HepG2 (cell line): ENCODE measurements at regions not wholly inside any gene's neighbourhood (a gene's known extent, or its start where the extent isn't known, plus 50 kb on each side); places are given as distances from the start of the nearest gene placed in this dataset.

Experiments
- ATAC-seq: fragments of 200-7000 bp; cut with Tn5 transposase; 3 replicates; pipeline ENCODE4 v1.9.1; 2020; ENCODE audit warnings: mild to moderate bottlenecking, moderate library complexity
- BruUV-seq: library from RNA; stranded (reverse); fragments of 400-500 nt; replicated peaks from 2 replicates; lab custom pipeline; 2021; lab: Mats Ljungman, UMichigan
- CTCF ChIA-PET: fragments of 300-600 bp; formaldehyde crosslinking; extraction: SDS; loops from one replicate; lab custom pipeline; 2021; ENCODE audit warnings: low total read pairs, inconsistent platforms, low intra/inter-chr PET ratio; lab: Yijun Ruan, JAX
- POLR2A ChIA-PET: fragments of 350-600 bp; sonication (Branson Sonifier 250); formaldehyde crosslinking; loops from one replicate; lab custom pipeline; 2020; ENCODE audit warnings: antibody characterized with exemption, inconsistent platforms; lab: Yijun Ruan, JAX
- DNase-seq: peaks from one replicate; pipeline ENCODE4 v3.0.0-alpha.2; 2015; ENCODE audit warnings: low spot score
- FAIRE-seq: peaks from 3 replicates; lab custom pipeline; 2011; peaks lifted over from hg19 to GRCh38; lab: Jason Lieb, UNC
- H2AFZ ChIP-seq: one replicate; pipeline ENCODE4 v1.6.1; 2011; ENCODE audit warnings: low read length, inconsistent platforms
- H3K27ac ChIP-seq: fragments of 300-600 bp; 3 replicates; pipeline ENCODE4 v1.8.0; 2011; ENCODE audit warnings: mixed run types, mild to moderate bottlenecking, mixed read lengths, low read length, inconsistent platforms; ENCODE audit not compliant: insufficient read depth; ENCODE audit errors: extremely low read length
- H3K27me3 ChIP-seq, 2 experiments: fragments of 200-600 bp in 1 of 2; 2 replicates in 1 of 2; 3 replicates in 1 of 2; pipeline versions ENCODE4 v1.6.0 to v1.8.0; 2011; ENCODE audit warnings: low read length in 2 of 2, mild to moderate bottlenecking in 2 of 2, moderate library complexity in 2 of 2, inconsistent platforms in 1 of 2; ENCODE audit not compliant: insufficient read depth in 2 of 2, control insufficient read depth in 1 of 2
- H3K36me3 ChIP-seq, 2 experiments: fragments of 200-600 bp in 1 of 2; replicated peaks in 1 of 2; 2 replicates in 1 of 2; 3 replicates in 1 of 2; pipeline versions ENCODE4 v1.5.1 to v1.8.0; 2011; ENCODE audit warnings: low read length in 2 of 2, inconsistent platforms in 1 of 2; ENCODE audit not compliant: insufficient read depth in 2 of 2, control insufficient read depth in 1 of 2
- H3K4me1 ChIP-seq: 2 replicates; pipeline ENCODE4 v1.5.1; 2012; ENCODE audit warnings: low read length, inconsistent platforms; ENCODE audit not compliant: insufficient read depth
- H3K4me2 ChIP-seq: 2 replicates; pipeline ENCODE4 v1.6.0; 2011; ENCODE audit warnings: low read depth, low read length, inconsistent platforms
- H3K4me3 ChIP-seq, 3 experiments: fragments of 200-600 bp in 1 of 3; sonication (generic), shearing (Covaris generic) in 1 of 3; replicated peaks in 1 of 3; 2 replicates each; pipeline ENCODE4 v1.5.1; 2011 to 2016; ENCODE audit warnings: low read length in 3 of 3, inconsistent platforms in 2 of 3, low read depth in 2 of 3, mild to moderate bottlenecking in 2 of 3, control low read depth in 1 of 3, mixed read lengths in 1 of 3; ENCODE audit not compliant: insufficient read depth in 1 of 3
- H3K79me2 ChIP-seq: one replicate; pipeline ENCODE4 v1.6.1; 2011; ENCODE audit warnings: low read length, inconsistent platforms; ENCODE audit not compliant: insufficient read depth
- H3K9ac ChIP-seq: 2 replicates; pipeline ENCODE4 v1.6.0; 2011; ENCODE audit warnings: mild to moderate bottlenecking, low read depth, low read length, inconsistent platforms; ENCODE audit not compliant: insufficient read depth
- H3K9me3 ChIP-seq: 2 replicates; pipeline ENCODE4 v1.5.1; 2012; ENCODE audit warnings: mild to moderate bottlenecking, low read length
- H4K20me1 ChIP-seq: 2 replicates; pipeline ENCODE4 v1.6.0; 2011; ENCODE audit warnings: inconsistent platforms, mild to moderate bottlenecking, low read length, moderate library complexity; ENCODE audit not compliant: insufficient read depth
- CC2D1A ChIP-seq: sonication (generic); formaldehyde crosslinking; IDR thresholded peaks from 2 replicates; pipeline ENCODE4 v1.8.1; 2023; ENCODE audit warnings: mild to moderate bottlenecking, missing genetic modification reagents
- EZH2 ChIP-seq: conservative IDR thresholded peaks from 2 replicates; pipeline ENCODE4 v1.6.1; 2012; ENCODE audit warnings: mild to moderate bottlenecking, low read depth, low read length, moderate library complexity
- KDM2A ChIP-seq: sonication (generic); formaldehyde crosslinking; IDR thresholded peaks from 2 replicates; pipeline ENCODE4 v1.4.0; 2020; ENCODE audit warnings: low read depth, missing genetic modification reagents, borderline replicate concordance
- MBNL3 ChIP-seq: fragments of 250-450 bp; sonication (Bioruptor Pico); conservative IDR thresholded peaks from 2 replicates; pipeline ENCODE4 v1.8.0; 2022; ENCODE audit warnings: mild to moderate bottlenecking, inconsistent platforms
- MTF2 ChIP-seq: sonication (generic); formaldehyde crosslinking; IDR thresholded peaks from 2 replicates; pipeline ENCODE4 v1.5.0; 2020; ENCODE audit warnings: missing genetic modification reagents, borderline replicate concordance
- PAXIP1 ChIP-seq: sonication (generic); formaldehyde crosslinking; conservative IDR thresholded peaks from 2 replicates; pipeline ENCODE4 v1.4.0; 2020; ENCODE audit warnings: mild to moderate bottlenecking, missing genetic modification reagents, moderate library complexity
- PREB ChIP-seq: sonication (generic); formaldehyde crosslinking; IDR thresholded peaks from 2 replicates; pipeline ENCODE4 v1.4.0; 2020; ENCODE audit warnings: missing genetic modification reagents
- STAT6 ChIP-seq: sonication (generic); formaldehyde crosslinking; IDR thresholded peaks from 2 replicates; pipeline ENCODE4 v1.4.0; 2020; ENCODE audit warnings: missing genetic modification reagents, mild to moderate bottlenecking, borderline replicate concordance
- SYNCRIP ChIP-seq: fragments of 200-400 bp; formaldehyde crosslinking; IDR thresholded peaks from 2 replicates; pipeline ENCODE4 v1.6.1; 2018; ENCODE audit warnings: mild to moderate bottlenecking, low read depth, low read length; ENCODE audit not compliant: insufficient read depth
- ZBTB1 ChIP-seq: sonication (generic); formaldehyde crosslinking; IDR thresholded peaks from 2 replicates; pipeline ENCODE4 v1.4.0; 2020; ENCODE audit warnings: missing genetic modification reagents, borderline replicate concordance
- ZFP41 ChIP-seq: sonication (generic); formaldehyde crosslinking; IDR thresholded peaks from 2 replicates; pipeline ENCODE4 v1.4.0; 2020; ENCODE audit warnings: mild to moderate bottlenecking, missing genetic modification reagents, borderline replicate concordance
- ZFP91 ChIP-seq: sonication (generic); formaldehyde crosslinking; IDR thresholded peaks from 2 replicates; pipeline ENCODE4 v1.9.0; 2022; ENCODE audit warnings: missing genetic modification reagents, mild to moderate bottlenecking, borderline replicate concordance
- ZNF20 ChIP-seq: sonication (generic); formaldehyde crosslinking; IDR thresholded peaks from 2 replicates; pipeline ENCODE4 v1.4.0; 2020; ENCODE audit warnings: mild to moderate bottlenecking, moderate library complexity, missing genetic modification reagents
- ZNF354B ChIP-seq: sonication (generic); formaldehyde crosslinking; IDR thresholded peaks from 2 replicates; pipeline ENCODE4 v1.8.0; 2022; ENCODE audit warnings: mild to moderate bottlenecking, missing genetic modification reagents
- ZNF530 ChIP-seq: sonication (generic); formaldehyde crosslinking; IDR thresholded peaks from 2 replicates; pipeline ENCODE4 v1.5.0; 2020; ENCODE audit warnings: low read depth, mild to moderate bottlenecking, missing genetic modification reagents
- ZNF879 ChIP-seq: sonication (generic); formaldehyde crosslinking; IDR thresholded peaks from 2 replicates; pipeline ENCODE4 v1.8.1; 2023; ENCODE audit warnings: missing genetic modification reagents
- WGBS: methylation state at CpG from one replicate; pipeline ENCODE4 v1.1.6; 2017; ENCODE audit warnings: low lambda C conversion rate; 5-methylcytosine and 5-hydroxymethylcytosine counted together
- in situ Hi-C: cut with HindIII; loops from 2 replicates; pipeline ENCODE4 v1.10.0; 2017; ENCODE audit warnings: low pct_unique_long_range_greater_than_20kb; ENCODE audit not compliant: extremely low pct_ligation_motif_present
- intact Hi-C: fragments of 100-400 bp; cut with micrococcal nuclease; formaldehyde crosslinking; loops from one replicate; pipeline ENCODE4 v1.10.0; 2022; ENCODE audit not compliant: unreplicated experiment

- TF ChIP-seq ZNF879 (CRISPR knock-in tag) (no peak), MBNL3 (CRISPR knock-in tag) (no peak), PAXIP1 (CRISPR knock-in tag) (no peak), PREB (CRISPR knock-in tag) (no peak), ZFP91 (CRISPR knock-in tag) (no peak), STAT6 (CRISPR knock-in tag) (no peak), EZH2 (no peak), ZFP41 (CRISPR knock-in tag) (no peak), ZNF20 (CRISPR knock-in tag) (no peak), ZBTB1 (CRISPR knock-in tag) (no peak), ZNF354B (CRISPR knock-in tag) (no peak), ZNF530 (CRISPR knock-in tag) (no peak), SYNCRIP (no peak), CC2D1A (no peak), MTF2 (CRISPR knock-in tag) (no peak), KDM2A (CRISPR knock-in tag) (no peak)
- FAIRE-seq, result no peak
- Histone ChIP-seq H3K4me2 (no peak overlapping the region), H2AFZ (no peak overlapping the region), H3K9ac (no peak overlapping the region), H4K20me1 (no peaks in the 10 kb centered on the region), H3K27ac (no peak overlapping the region), H3K27me3 (no peaks in the 10 kb centered on the region), H3K9me3 (no peaks in the 10 kb centered on the region), H3K36me3 (no peaks in the 10 kb centered on the region), H3K4me1 (no peaks in the 10 kb centered on the region), H3K79me2 (no peaks in the 10 kb centered on the region), H3K4me3 (no peak overlapping the region)
- CTCF ChIA-PET, result no interaction called here
- intact Hi-C loops (no loop called here), in situ Hi-C loops (no loop called here)
- no TSS peak for BruUV-seq
- no peak for DNase-seq
- POLR2A ChIA-PET, result no interaction called here
- no peak for ATAC-seq
- WGBS, result 0% methylated on average over 1 of the region's 1 CpG
Observed at GRCh38 chr4:136112116-136112515, 1420.2 kb downstream of the PCDH18 start.
